Activated CD8-positive, alpha-beta memory T cell treated with anti-CD3 and anti-CD28 coated beads for 36 hours (primary cell): ENCODE measurements at regions not wholly inside any gene's neighbourhood (a gene's known extent, or its start where the extent isn't known, plus 50 kb on each side); places are given as distances from the start of the nearest gene placed in this dataset.
"Not testable (repeated sequence)": the region's sequence is repeated elsewhere in the genome, so short reads cannot be mapped to it uniquely, and the experiment has no call there.

Experiments used
- CTCF ChIA-PET: fragments of 350-600 bp; sonication (Branson Sonifier 250); formaldehyde crosslinking; loops from one replicate; lab custom pipeline; 2021; ENCODE audit warnings: antibody characterized with exemption; lab: Charles Lee
- POLR2A ChIA-PET: fragments of 350-600 bp; sonication (Branson Sonifier 250); formaldehyde crosslinking; loops from one replicate; lab custom pipeline; 2021; ENCODE audit warnings: antibody characterized with exemption; lab: Charles Lee

- CTCF ChIA-PET, POLR2A ChIA-PET: not testable (repeated sequence)
Measured at GRCh38 chr9:724461-724860, 117.0 kb upstream of the DMRT1 start.

- CTCF ChIA-PET = no interaction called here
Measured at GRCh38 chr9:726005-726404, 115.5 kb upstream of the DMRT1 start.

DNA sequence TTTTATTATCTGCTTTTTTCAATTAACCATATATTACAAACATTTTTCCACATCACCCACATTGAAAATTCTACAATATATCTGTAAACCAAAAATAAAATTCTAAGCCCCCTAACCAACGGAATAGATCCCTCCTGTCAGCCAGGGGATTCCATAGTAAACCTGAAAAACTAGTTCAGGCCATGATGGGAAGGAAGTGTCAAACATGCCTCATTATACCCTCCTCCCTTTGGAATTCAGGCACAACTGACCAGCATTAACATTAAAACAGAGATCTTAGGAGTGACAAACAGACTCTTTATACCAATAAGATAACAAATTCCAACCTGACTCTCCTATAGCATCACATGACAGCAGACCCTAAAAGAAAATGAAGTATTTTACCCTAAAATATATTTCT is 113.7 kb upstream of the DMRT1 start:
- ChIA-PET POLR2A (no interaction called here), CTCF (no interaction called here)

More at GRCh38 chr9:726005-726404, 115.5 kb upstream of the DMRT1 start:
- POLR2A ChIA-PET = no interaction called here

- ChIA-PET CTCF (no interaction called here), POLR2A (no interaction called here)
Measured at GRCh38 chr9:728535-728934, 113.0 kb upstream of the DMRT1 start.

DNA sequence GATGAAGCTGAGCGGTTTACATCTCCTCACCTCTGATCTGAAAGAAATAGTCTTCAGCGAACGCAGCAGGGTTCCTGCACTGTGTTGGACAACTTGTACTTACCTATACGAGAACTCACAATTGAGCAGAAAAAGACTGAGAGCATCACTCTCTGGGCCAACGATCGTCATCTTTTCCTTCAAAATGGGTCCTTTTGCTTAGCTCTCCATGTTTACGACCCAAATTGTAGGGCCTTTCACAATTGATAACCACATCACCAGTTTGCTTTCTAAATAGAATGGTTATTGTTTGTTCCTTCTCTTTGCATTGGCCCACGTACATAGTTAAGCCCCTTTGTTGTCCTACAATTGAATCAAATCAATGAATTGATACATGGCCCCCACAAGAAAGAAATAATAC is 110.0 kb upstream of the DMRT1 start:
- ChIA-PET CTCF (no interaction called here), POLR2A (no interaction called here)

GRCh38 chr9:734831-735511 is 106.5 kb upstream of the DMRT1 start:
- ChIA-PET POLR2A (no interaction called here), CTCF (no interaction called here)

GRCh38 chr9:737400-738120 is 103.9 kb upstream of the DMRT1 start:
- POLR2A ChIA-PET = no interaction called here
- CTCF ChIA-PET = no interaction called here

- ChIA-PET POLR2A (no interaction called here), CTCF (no interaction called here)
Measured at GRCh38 chr9:738209-738915, 103.1 kb upstream of the DMRT1 start.

GRCh38 chr9:739362-739761 is 102.1 kb upstream of the DMRT1 start:
- ChIA-PET POLR2A (no interaction called here), CTCF (no interaction called here)

DNA sequence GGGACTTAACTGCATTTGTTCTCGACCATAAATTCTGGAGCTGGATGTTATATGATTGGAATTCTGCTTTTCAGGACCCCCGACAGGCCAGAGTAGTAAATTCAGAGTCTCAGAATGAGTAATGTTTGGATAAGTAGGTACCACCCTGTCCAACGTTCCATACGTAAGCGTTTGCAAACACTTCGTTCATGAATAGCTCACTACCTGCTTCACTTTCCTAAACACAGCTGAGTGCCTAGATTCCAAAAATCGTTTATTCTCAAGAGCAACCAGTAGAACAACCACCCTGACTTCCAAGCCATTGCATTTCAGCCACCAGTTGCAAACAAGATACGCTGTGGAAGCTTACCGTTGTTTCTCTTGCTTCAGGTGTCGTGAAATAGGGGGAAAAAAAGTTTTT is 101.3 kb upstream of the DMRT1 start:
- ChIA-PET CTCF (no interaction called here), POLR2A (no interaction called here)

- ChIA-PET CTCF (interaction anchor here (0.6 kb wide), 1 partner anchor 35 kb away, joined by 4 read pairs; no protein-coding TSS in a partner anchor), POLR2A (no interaction called here)
Measured at GRCh38 chr9:742104-742503, 99.4 kb upstream of the DMRT1 start.

- ChIA-PET POLR2A (no interaction called here), CTCF (interaction anchor here (0.9 kb wide), 1 partner anchor 13 kb away, joined by 3 read pairs; no protein-coding TSS in a partner anchor)
Measured at GRCh38 chr9:742914-743589, 98.4 kb upstream of the DMRT1 start.

DNA sequence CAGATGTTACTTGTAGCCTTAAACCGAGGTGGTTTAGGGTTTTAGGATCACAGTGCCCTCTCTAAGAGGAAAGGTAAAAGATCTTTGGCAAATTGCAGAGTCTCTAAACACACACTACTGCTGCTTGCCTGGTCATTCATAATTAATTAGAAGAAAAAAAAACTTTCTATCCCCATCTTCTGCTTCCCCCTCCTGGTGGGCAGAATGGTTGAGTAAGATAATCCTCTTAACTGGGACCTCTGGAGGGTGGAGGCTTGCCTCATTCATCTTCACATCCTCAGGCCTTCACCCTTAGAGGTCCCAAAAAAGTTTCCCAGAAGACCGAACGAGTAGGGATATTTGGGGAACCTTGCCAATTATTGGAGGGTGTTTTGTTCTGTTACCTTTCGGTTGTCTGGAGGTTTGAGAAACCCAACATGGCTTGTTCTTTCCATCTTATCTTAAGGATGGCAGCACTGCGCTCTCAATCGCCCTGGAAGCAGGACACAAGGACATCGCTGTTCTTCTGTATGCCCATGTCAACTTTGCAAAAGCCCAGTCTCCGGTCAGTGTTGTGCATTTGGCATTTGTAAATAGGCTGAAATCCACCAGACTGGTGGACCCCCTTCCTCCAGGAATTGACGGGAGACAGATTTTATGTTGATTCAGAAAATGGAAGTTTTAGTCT is 97.3 kb upstream of the DMRT1 start:
- CTCF ChIA-PET = no interaction called here
- POLR2A ChIA-PET = no interaction called here

DNA sequence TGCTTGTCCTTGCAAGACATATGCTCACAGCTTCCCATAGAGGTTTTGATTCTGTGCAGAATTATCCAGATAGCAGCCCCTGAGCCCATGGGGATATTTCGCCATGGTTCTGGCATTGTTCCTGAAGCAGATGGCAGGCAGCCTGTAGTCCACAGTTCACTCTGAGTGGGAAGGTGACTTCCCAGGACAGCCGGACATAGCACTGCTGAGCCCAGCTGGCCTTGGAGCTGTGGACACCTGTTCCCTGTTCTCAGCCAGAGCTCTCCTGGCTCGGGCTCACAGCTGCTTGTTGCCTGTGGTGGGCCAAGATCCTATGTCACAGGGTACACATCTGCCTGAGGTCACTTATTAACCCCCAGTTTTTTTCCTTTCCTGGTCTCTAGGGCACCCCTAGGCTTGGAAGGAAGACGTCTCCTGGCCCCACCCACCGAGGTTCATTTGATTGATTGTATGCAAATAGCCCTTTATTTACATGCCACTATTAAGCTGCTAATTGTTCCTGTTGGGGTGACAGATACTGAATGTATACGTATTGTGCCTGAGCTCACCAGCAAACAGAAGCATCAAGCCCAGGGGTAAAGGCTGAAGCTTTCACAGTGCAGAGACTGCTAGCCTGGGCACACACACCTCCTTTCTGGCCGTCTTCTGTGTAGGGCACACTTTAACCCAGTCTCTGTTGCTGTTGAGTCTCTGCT is 96.6 kb upstream of the DMRT1 start:
- ChIA-PET POLR2A (no interaction called here), CTCF (no interaction called here)

DNA sequence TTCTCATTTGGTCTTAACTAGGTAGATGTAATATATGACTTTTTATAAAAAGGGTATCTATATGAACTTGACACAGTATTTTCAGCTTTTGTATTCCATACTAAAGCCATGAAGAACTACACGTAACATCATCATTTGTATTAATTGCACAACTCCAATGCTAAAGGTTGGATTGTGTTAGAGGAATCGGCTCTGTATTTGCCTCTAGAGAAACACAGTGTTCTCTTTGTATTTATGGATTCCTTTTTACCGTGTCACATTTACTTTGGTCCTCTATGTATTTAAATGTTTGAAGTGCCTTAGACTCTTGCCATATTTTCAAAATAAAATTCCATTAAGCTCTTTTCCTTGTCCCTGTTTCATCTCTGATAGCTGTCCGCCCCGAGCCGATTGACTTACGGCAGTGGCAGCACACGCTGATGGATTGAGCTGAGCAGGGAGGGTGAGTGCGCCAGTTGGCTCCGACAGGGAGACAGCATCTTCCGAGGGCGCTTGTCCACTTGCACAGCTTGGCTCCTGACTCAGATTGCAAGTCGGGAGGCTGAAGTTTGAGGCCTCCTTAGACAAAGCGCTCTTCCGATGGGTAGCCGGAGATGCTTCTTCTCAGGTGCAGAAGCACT is 95.6 kb upstream of the DMRT1 start:
- POLR2A ChIA-PET = no interaction called here
- CTCF ChIA-PET = interaction anchor here (2.1 kb wide), 1 partner anchor 10 kb away, joined by 4 read pairs; no protein-coding TSS in a partner anchor

DNA sequence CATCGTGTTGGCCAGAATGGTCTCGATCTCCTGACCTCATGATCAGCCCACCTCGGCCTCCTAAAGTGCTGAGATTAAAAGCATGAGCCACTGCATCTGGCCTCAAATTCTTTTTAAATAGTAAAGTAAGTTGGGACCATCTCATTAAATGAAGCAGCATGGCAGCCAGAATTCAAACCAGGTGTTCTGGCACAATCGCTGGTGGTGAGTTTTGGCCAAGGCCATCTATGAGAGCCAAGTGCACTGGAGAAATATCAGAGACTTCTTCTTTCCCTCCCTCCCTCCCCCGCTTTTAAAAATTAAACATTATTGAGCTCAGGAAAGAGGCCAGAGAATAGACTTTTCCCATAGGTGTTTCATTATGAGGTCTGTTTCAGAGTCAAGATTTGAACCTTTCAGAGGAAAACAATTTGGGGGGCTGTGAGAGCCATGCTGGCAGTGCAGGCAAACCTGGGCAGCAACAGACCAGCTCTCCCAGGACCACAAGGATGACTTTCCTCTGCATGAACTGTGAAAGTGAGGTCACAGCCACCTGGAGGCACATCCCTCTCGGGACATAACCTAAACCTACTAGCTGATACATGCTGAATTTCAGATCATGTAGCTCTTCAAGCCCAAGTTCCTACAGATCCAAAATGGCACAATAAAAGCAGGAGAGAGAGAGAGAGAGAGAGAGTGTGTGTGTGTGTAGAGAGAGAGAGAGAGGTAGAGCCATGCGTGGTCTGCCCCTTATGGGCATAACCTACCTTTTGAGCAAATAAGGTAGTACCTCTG is 94.6 kb upstream of the DMRT1 start:
- POLR2A ChIA-PET = no interaction called here
- CTCF ChIA-PET = interaction anchor here (2.1 kb wide), 1 partner anchor 9 kb away, joined by 4 read pairs; no protein-coding TSS in a partner anchor

DNA sequence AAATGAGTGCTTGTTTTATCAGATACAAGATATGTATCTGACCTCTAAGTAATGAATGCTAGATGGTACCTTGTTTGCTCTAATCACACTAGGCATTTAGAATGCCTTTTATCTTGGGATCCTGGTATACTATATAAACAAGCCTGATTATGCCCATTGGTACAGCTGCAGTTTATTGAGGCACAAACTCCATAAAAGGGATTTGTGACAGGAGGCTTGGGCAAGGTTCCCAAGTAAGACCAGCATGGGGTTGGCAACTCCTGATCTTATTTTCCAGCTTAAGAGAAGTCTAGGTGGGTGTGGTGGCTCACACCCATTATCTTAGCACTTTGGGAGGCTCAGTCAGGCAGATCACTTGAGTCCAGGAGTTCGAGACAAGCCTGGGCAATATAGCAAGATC is 93.9 kb upstream of the DMRT1 start:
- POLR2A ChIA-PET = no interaction called here
- CTCF ChIA-PET = interaction anchor here (2.1 kb wide), 1 partner anchor 9 kb away, joined by 4 read pairs; no protein-coding TSS in a partner anchor
